ENCODE measurements at regions not wholly inside any gene's neighbourhood (a gene's known extent, or its start where the extent isn't known, plus 50 kb on each side); places are given as distances from the start of the nearest gene placed in this dataset.

DNA sequence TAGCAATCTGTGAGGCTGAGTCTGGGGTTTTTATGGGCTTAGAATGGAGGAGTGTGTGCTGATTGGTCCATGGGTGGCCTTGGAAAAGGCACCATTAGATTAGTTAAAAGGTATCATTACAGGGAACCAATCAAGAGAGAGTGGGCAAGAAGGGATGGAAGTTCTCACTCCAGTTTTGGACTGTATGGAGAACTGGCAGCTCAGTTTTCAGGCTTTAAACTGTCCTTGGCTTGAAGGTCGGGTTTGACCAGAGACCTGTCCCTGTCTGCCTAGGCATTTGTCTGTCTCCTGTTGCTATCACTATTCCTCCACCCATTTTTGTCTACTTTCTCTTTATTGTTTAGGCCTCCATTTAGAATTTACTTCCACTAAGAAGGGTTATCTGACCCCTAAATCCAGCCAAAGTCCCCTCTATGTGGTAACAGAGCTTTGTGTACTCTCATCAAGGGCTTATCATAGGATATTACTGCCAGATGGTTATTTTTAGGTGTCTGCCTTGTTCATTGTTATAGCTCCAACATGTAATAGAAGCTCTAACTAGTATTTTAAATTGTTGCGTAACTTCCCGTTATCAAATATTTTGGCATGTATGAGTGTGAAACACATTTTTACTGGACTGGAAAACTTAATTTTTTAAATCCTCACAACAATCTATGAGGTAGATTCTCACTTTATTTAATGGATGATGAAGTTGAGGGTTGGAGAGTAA is 133.3 kb upstream of the SLC10A2 start:
- H3K27ac ChIP-seq = peak overlapping the region in 1 of 2 donors; percentile 61
- H3K27me3 ChIP-seq = no peaks in the 10 kb centered on the region
- no peak overlapping the region for H3K4me3 ChIP-seq
- H3K36me3 ChIP-seq = no peaks in the 10 kb centered on the region
- no peak for DNase-seq (ENCODE audit: low spot score)
- no peaks in the 10 kb centered on the region for H3K4me1 ChIP-seq
- TF ChIP-seq, protein P1, sequence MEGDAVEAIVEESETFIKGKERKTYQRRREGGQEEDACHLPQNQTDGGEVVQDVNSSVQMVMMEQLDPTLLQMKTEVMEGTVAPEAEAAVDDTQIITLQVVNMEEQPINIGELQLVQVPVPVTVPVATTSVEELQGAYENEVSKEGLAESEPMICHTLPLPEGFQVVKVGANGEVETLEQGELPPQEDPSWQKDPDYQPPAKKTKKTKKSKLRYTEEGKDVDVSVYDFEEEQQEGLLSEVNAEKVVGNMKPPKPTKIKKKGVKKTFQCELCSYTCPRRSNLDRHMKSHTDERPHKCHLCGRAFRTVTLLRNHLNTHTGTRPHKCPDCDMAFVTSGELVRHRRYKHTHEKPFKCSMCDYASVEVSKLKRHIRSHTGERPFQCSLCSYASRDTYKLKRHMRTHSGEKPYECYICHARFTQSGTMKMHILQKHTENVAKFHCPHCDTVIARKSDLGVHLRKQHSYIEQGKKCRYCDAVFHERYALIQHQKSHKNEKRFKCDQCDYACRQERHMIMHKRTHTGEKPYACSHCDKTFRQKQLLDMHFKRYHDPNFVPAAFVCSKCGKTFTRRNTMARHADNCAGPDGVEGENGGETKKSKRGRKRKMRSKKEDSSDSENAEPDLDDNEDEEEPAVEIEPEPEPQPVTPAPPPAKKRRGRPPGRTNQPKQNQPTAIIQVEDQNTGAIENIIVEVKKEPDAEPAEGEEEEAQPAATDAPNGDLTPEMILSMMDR (IDR thresholded peaks at IDR 0.05) = no peak
- H3K9me3 ChIP-seq = no peaks in the 10 kb centered on the region

DNA sequence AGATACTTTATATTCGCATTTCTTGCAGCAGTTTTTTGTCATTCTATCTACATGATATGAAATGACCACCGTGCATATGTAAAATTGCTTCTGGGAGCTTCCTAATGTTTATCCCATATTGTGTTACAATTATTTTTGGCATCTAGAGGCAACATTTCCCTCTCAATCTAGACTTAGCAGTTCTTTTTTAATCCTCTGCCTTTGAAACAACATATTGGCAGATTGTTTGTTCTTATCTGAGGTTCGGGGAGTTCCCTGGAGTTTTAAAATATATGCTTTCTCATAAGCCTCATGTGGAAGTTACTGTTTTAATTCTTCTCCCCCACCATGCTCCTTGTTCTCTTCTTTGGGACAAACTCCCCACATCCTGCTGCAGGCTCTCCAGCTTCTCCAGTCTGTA is 130.1 kb upstream of the SLC10A2 start:
- Histone ChIP-seq H3K27ac (no peak overlapping the region), H3K27me3 (no peaks in the 10 kb centered on the region), H3K4me1 (no peaks in the 10 kb centered on the region), H3K9me3 (no peaks in the 10 kb centered on the region), H3K36me3 (no peaks in the 10 kb centered on the region), H3K4me3 (no peak overlapping the region)
- no peak for DNase-seq (ENCODE audit: low spot score)
- TF ChIP-seq, protein P1 (IDR thresholded peaks at IDR 0.05) = no peak

DNA sequence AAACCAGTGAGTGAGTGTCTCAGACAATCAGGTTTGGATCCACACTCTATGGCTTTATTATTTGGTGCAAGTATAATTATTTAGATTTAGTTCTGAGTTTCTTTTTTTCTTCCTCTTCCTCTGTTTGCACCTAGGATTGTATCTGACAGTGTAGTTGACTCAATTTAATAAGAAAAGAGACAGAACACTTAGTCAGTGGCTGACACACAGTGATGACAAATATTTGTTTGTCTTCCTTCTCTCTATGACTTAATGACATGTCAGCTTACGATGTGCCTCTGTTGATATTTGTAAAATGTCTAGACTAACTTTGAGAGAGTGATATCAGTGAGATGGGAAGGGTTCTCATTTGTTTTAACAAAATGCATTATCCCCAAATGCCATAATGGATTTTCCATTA is 129.5 kb upstream of the SLC10A2 start:
- no peak overlapping the region for H3K27ac ChIP-seq
- TF ChIP-seq, protein P1 (IDR thresholded peaks at IDR 0.05) = no peak
- no peak for DNase-seq (ENCODE audit: low spot score)
- H3K4me1 ChIP-seq = no peaks in the 10 kb centered on the region
- H3K4me3 ChIP-seq = no peak overlapping the region
- no peaks in the 10 kb centered on the region for H3K27me3 ChIP-seq
- H3K36me3 ChIP-seq = no peaks in the 10 kb centered on the region
- H3K9me3 ChIP-seq = no peaks in the 10 kb centered on the region

DNA sequence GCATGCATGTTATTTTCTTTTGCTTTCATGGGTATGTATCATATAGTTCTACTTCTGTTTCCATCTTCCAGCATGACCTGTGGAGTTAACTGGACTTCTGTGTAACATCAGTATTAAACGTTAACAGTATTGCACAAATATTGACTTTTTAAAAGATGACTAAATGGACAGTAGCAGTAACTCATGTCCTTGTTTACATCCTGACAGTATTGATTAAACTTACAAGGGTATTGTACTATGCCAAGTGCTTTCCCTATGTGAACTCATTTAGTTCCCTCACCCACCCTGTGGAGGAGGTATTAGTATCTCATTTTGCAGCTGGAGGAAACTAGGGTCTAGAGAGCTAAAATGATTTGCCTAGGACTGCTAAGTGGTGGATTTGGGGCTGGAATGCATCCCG is 128.7 kb upstream of the SLC10A2 start:
- Histone ChIP-seq H3K36me3 (no peaks in the 10 kb centered on the region), H3K27ac (no peak overlapping the region), H3K9me3 (no peaks in the 10 kb centered on the region), H3K27me3 (no peaks in the 10 kb centered on the region), H3K4me3 (no peak overlapping the region), H3K4me1 (no peaks in the 10 kb centered on the region)
- DNase-seq (ENCODE audit: low spot score) = no peak
- TF ChIP-seq, protein P1 (IDR thresholded peaks at IDR 0.05) = no peak

DNA sequence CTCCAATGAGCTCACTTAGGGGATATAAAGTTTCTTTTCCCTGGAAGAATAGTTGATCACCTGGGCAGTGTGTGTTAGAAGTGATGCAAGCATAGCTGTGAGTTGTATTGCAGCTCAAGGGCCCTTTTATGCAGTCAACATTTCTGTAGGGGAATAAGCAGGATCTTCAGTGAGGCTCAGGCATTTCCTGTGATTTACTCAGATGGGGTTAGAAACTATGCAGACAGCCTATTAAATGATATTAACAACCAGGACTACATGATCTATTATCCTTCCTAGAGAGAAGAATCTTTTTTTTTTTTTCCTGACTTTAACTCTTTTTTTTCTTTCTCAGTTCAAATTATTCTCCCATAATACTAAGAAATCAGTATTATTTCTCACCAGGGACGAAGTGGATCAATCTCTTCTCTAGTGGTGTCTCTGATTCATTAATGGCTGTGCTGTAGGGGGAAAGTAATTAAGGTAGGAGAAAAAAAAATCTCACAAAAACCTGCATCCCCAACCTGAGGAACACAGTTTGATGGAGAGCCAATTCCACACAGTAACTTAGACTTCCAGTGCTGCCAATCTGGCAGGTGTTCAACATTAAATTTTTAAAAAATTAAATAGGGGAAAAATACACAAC is 126.4 kb upstream of the SLC10A2 start:
- TF ChIP-seq, protein P1 (IDR thresholded peaks at IDR 0.05) = no peak
- Histone ChIP-seq H3K9me3 (no peaks in the 10 kb centered on the region), H3K4me1 (no peaks in the 10 kb centered on the region), H3K36me3 (no peaks in the 10 kb centered on the region), H3K27ac (no peak overlapping the region), H3K4me3 (no peak overlapping the region), H3K27me3 (no peaks in the 10 kb centered on the region)
- no peak for DNase-seq (ENCODE audit: low spot score)

All from right atrium auricular region (tissue), 2 donors.